GM08714 (cell line): ENCODE measurements at regions not wholly inside any gene's neighbourhood (a gene's known extent, or its start where the extent isn't known, plus 50 kb on each side); places are given as distances from the start of the nearest gene placed in this dataset.

Source experiments
- H3K4me3 ChIP-seq: fragments of 200-500 bp; sonication (Bioruptor generic); 2 replicates; pipeline ENCODE4 v1.5.1; 2014; ENCODE audit warnings: mild to moderate bottlenecking, low read length, inconsistent platforms
- ZNF274 ChIP-seq: IDR thresholded peaks from 2 replicates; pipeline ENCODE4 v1.6.1; 2012; ENCODE audit warnings: mild to moderate bottlenecking, low read depth, low read length

DNA sequence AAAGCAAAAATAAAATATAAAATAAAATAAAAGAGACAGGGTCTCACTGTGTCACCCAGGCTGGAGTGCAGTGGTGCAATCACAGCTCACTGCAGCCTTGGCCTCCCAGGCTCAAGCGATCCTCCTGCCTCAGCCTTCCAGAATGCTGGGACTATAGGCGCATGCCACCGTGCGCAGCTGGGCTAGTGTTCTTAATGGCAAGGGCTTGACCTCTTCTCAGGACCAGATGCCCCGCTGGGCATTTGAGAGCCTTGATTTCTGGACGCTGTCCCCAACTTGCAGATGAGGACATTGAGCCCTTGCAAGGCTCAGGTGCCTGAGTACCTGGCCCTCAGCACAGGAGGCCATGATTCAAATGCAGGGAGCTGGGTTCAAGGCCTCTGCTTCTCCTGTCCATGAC, 82.6 kb downstream of the DHCR7 start:
- H3K4me3 ChIP-seq, result no peak overlapping the region
- no peak for TF ChIP-seq ZNF274

DNA sequence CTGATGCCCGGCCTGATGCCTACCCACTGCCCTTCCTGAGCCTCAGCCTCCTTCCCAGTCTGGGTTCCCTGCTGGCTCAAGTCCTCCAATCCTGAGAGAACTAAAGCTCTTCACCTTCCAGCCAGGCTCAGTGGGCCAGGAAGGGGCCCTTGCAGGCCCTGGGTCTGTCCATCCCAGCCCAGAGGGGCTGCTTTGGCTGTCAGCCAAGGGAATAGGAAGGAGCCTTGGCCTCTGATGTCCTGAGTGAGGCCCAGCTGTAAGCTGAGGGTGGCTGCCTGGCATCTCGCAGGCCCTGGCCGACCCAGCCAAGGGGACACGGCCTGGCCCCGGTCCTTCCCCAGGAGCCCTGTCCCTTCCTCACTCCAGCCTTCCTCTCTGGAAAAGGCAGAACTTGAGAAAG, 83.4 kb downstream of the DHCR7 start:
- no peak overlapping the region for H3K4me3 ChIP-seq
- no peak for TF ChIP-seq ZNF274

- no peak for TF ChIP-seq ZNF274
- H3K4me3 ChIP-seq, result no peak overlapping the region
These were observed 84.0 kb downstream of the DHCR7 start for GRCh38 chr11:71364176-71364671.

DNA sequence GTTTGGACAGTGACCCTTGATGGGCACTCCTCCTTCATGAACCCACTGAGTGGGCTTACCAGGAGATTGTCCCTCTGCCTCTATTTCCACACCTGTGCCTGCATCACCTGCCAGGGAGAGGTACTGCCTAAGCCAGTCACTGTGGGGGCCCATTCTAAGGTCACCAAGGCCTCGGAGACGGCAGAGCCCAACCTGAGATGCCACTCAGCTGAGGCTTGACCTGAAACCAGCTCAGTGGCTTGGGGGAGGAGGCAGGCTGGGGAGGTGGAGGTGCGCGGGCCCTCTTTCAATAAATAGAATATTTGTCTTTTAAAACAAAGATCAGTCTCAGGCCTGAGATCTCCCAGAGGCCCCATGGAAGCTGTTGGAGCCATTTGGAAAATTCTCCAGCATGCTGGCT, 84.5 kb downstream of the DHCR7 start:
- no peak overlapping the region for H3K4me3 ChIP-seq
- no peak for TF ChIP-seq ZNF274

DNA sequence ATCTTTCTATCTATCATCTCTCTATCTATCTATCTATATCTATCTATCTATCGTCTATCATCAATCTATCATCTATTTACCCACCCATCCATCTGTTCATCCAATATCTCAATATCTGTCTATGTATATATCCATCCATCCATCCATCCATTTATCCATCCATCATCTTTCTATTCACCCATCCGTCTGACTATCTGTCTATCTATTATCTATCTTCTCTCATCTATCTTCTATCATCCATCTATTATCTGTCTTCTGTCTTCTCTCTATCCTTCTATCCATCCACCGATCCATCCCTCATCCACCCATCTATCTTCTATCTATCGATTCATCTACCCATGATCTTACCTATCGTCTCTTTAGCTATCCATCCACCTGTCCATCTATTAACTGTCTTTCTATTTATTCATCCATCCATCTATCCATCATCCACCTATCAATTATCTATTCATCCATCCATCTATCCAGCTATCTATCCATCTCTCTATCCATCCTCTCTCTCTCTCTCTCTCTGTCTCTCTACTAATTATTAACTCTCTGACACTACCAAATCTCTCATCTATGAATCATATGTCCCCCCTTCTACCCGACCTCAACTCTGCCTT, 89.1 kb downstream of the DHCR7 start:
- H3K4me3 ChIP-seq, result no peak overlapping the region
- TF ChIP-seq ZNF274, result no peak

DNA sequence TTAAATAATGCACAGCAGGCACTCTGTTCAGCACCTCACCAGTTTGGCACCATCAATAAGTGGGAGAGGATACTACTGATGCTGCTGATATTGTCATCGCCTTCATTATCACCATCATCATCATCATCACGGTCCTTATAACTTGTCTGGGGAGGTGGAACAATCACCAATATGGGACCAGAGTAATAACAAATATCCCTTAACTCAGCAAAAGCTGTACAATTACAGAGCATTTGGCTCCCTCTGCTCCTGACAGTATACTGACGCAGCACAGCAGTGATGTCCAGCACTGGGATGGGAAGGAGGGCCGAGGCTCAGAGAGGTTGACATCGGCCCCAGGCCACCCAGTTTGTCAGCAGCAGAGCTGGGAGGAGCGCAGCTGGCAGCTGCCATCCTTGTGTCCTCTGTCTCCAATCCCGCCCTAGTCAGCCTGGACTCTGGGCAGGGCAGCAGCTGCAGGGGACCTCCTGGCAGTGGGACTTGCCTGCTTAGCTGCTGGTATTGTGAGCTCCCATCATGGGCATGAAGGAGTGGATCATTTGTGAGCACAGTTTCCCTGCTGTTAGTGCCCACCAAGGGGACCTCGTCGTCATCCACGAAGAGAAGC, 90.0 kb downstream of the DHCR7 start:
- no peak for TF ChIP-seq ZNF274

DNA sequence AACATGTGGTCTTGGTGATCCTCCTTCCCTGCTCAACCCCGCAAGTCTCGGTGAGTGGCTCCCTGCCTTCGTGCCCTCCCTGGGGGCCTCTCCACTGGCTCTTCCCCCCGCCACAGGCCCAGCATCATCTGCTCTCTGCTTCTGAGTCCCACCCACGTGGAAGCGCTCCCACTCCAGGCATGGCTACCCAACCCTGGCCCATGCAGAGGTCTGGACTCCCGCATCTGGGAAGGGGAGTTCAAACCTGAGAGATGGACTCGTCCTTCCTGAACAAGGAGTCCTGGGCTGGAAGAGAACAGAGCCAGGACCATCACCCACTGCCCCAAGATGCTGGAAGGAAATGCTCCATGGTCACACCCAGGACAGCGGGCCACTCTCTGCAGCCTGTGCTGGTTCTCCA, 90.8 kb downstream of the DHCR7 start:
- no peak overlapping the region for H3K4me3 ChIP-seq
- no peak for TF ChIP-seq ZNF274

More for the DNA sequence above, 90.0 kb downstream of the DHCR7 start:
- no peak overlapping the region for H3K4me3 ChIP-seq

GRCh38 chr11:71356904-71357303, 91.3 kb downstream of the DHCR7 start:
- no peak overlapping the region for H3K4me3 ChIP-seq
- no peak for TF ChIP-seq ZNF274

DNA sequence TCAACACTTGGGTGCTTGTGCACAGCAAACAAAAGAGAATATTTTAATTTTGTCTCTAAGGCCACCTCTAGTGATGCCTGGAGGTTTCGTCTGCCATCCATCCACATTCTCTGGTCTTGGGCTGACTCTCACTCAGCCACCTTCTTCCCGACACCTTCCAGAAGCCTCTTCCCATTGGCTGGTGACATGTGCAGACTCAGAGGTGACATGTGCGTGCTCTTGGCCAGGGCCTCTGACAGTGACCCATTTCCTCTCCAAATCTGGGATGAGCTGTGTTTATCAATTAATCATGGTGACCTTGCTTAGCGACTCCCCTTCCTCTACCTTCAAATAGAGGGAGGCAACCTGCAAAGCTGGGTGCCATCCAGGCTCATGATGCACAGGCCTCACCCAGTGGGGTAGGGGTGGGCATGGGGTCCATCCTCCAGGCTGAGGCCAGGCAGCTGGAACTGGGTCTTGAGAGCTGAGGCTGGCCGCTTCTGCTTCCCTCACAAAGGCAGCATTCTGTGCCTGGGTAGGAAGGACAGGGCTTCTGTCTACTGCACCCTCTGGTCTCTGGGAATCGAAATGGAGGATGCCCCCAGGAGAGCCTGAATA, 91.8 kb downstream of the DHCR7 start:
- TF ChIP-seq ZNF274, result no peak
- no peak overlapping the region for H3K4me3 ChIP-seq

- no peak for TF ChIP-seq ZNF274
- H3K4me3 ChIP-seq, result no peak overlapping the region
These were observed 92.9 kb downstream of the DHCR7 start for GRCh38 chr11:71355281-71355680.

GRCh38 chr11:71354394-71355105, 93.6 kb downstream of the DHCR7 start:
- no peak for TF ChIP-seq ZNF274
- H3K4me3 ChIP-seq, result no peak overlapping the region

GRCh38 chr11:71352748-71353147, 95.4 kb downstream of the DHCR7 start:
- no peak for TF ChIP-seq ZNF274
- H3K4me3 ChIP-seq, result no peak overlapping the region

- TF ChIP-seq ZNF274, result no peak
- H3K4me3 ChIP-seq, result no peak overlapping the region
These were observed 96.0 kb downstream of the DHCR7 start for GRCh38 chr11:71352226-71352625.

GRCh38 chr11:71349627-71350026, 97.2 kb upstream of the SHANK2 start:
- no peak overlapping the region for H3K4me3 ChIP-seq
- TF ChIP-seq ZNF274, result no peak
